Ascending aorta (tissue), 2 donors: ENCODE measurements at regions not wholly inside any gene's neighbourhood (a gene's known extent, or its start where the extent isn't known, plus 50 kb on each side); places are given as distances from the start of the nearest gene placed in this dataset.
A peak's percentile ranks its signal among the peaks of the same experiment; 100 is the strongest.

Source experiments
- DNase-seq, 2 donors: peaks; one replicate each; pipeline ENCODE4 v3.0.0-alpha.2; 2019; ENCODE audit warnings: low spot score in 2 of 2
- H3K27ac ChIP-seq, 2 donors: fragments of 200-600 bp; sonication (generic); one replicate each; pipeline ENCODE4 v1.5.1; 2016 to 2017; ENCODE audit warnings: mild to moderate bottlenecking in 1 of 2
- H3K27me3 ChIP-seq: fragments of 200-600 bp; sonication (generic); one replicate; pipeline ENCODE4 v1.5.1; 2017
- H3K36me3 ChIP-seq, 2 donors: fragments of 200-600 bp; sonication (generic); one replicate each; pipeline ENCODE4 v1.5.1; 2016
- H3K4me1 ChIP-seq, 2 donors: fragments of 200-600 bp; sonication (generic); one replicate each; pipeline ENCODE4 v1.5.1; 2016 to 2017; ENCODE audit warnings: mild to moderate bottlenecking in 1 of 2
- H3K4me3 ChIP-seq, 2 donors: fragments of 200-600 bp; sonication (generic); one replicate each; pipeline ENCODE4 v1.5.1; 2016 to 2017; ENCODE audit warnings: mild to moderate bottlenecking in 1 of 2
- H3K9me3 ChIP-seq, 2 donors: fragments of 200-600 bp; sonication (generic); one replicate each; pipeline ENCODE4 v1.5.1; 2016
- CTCF ChIP-seq, 3 experiments: fragments of 200-600 bp in 2 of 3; fragments of 450-650 bp in 1 of 3; sonication (generic) in 2 of 3; IDR thresholded peaks; one replicate each; pipeline ENCODE4 v1.5.1; 2016 to 2019; ENCODE audit warnings: antibody characterized with exemption in 3 of 3, mild to moderate bottlenecking in 1 of 3, moderate library complexity in 1 of 3
- intact Hi-C: fragments of 100-400 bp; cut with DNase I; formaldehyde crosslinking; loops from one replicate; pipeline ENCODE4 v1.15.1; 2023

GRCh38 chr9:13568405-13568804 is 288.9 kb upstream of the MPDZ start:
- no peaks in the 10 kb centered on the region for H3K9me3 ChIP-seq

GRCh38 chr9:13567833-13568232 is 288.3 kb upstream of the MPDZ start:
- H3K4me1 ChIP-seq, result peaks cover 11 to 19% of the 10 kb centered on the region in 2 donors
- peak overlapping the region; percentile 91 for H3K27ac ChIP-seq
- no peaks in the 10 kb centered on the region for H3K9me3 ChIP-seq
- no peaks in the 10 kb centered on the region for H3K27me3 ChIP-seq
- H3K4me3 ChIP-seq, result peak overlapping the region in 1 of 2 donors; percentile 56
- H3K36me3 ChIP-seq, result no peaks in the 10 kb centered on the region
- no peak for DNase-seq
- no peak for TF ChIP-seq CTCF (IDR thresholded peaks at IDR 0.05)
- intact Hi-C loops, result no loop called here

More at GRCh38 chr9:13568405-13568804, 288.9 kb upstream of the MPDZ start:
- DNase-seq, result no peak
- intact Hi-C loops, result no loop called here
- TF ChIP-seq CTCF (IDR thresholded peaks at IDR 0.05), result no peak
- Histone ChIP-seq H3K4me1 (peaks cover 11 to 19% of the 10 kb centered on the region in 2 donors), H3K4me3 (peak overlapping the region in 1 of 2 donors; percentile 56), H3K36me3 (no peaks in the 10 kb centered on the region), H3K27ac (peak overlapping the region; percentile 91), H3K27me3 (no peaks in the 10 kb centered on the region)

DNA sequence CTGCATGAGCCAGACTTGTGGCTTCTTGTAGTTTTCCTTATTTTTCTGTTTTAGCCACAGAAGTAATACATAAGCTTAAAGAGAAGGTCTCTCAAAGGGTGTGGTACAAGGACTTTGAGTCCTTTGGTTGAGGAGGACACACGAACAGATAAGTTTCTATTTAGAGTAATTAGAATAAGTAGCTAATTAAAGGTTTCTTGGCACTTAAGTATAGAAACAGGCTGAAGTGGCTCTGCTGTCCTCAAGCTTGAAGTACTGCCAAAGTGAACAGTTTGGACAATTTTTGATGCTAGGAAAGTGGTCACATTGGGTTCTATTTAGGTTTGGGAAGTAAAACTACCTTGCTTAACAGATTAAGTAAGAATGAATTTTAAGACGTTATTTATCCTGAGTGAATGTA is 278.3 kb upstream of the MPDZ start:
- no peaks in the 10 kb centered on the region for H3K36me3 ChIP-seq
- H3K4me3 ChIP-seq, result no peak overlapping the region
- no peak overlapping the region for H3K27ac ChIP-seq
- no peak for DNase-seq
- H3K4me1 ChIP-seq, result no peaks in the 10 kb centered on the region
- TF ChIP-seq CTCF (IDR thresholded peaks at IDR 0.05), result no peak
- H3K9me3 ChIP-seq, result no peaks in the 10 kb centered on the region
- no peaks in the 10 kb centered on the region for H3K27me3 ChIP-seq
- intact Hi-C loops, result no loop called here

DNA sequence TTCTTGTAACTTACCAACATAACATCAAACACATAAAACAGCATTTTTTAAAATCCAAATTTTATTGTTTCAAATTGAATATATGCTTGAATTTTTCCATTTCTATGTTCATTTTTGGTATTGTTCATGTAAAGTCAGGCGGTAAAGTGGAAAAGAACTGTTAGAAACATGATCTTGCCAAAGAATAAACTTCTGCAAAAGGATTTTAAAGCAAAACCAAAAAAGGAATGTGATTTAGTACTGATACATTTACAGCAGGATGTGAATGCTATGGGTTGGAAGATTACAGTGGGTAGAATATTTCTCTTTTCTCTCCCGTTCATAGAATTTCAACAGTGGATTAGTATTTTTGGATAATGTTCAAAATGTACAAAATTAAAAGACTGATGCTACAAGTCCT is 277.2 kb upstream of the MPDZ start:
- Histone ChIP-seq H3K4me1 (no peaks in the 10 kb centered on the region), H3K9me3 (no peaks in the 10 kb centered on the region), H3K4me3 (no peak overlapping the region), H3K27me3 (no peaks in the 10 kb centered on the region), H3K36me3 (no peaks in the 10 kb centered on the region), H3K27ac (no peak overlapping the region)
- intact Hi-C loops, result no loop called here
- no peak for TF ChIP-seq CTCF (IDR thresholded peaks at IDR 0.05)
- DNase-seq, result no peak

DNA sequence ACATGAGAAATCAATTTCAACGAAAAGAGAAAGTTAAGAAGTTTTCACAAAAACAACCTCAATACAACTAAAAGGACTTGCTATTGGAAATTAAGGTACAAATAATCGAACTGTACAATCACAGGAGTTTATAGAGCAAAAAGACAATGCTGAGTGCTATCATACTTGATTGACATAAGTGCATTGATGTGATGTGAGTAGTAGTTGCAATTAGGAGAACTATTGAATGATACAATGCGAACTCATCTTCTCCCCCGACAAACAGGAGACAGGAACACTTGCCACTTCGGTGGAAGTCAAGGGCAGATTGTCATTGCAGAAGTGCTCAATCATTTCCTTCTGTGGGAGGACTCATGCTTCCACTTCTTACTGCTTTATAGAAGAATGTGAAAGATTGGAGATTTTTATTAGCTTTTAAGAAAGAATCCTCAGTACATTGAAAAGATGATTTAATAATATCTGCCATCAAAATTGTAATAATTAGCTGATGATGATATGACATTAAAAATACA is 276.6 kb upstream of the MPDZ start:
- intact Hi-C loops, result no loop called here
- Histone ChIP-seq H3K27ac (no peak overlapping the region), H3K36me3 (no peaks in the 10 kb centered on the region), H3K27me3 (no peaks in the 10 kb centered on the region), H3K4me1 (no peaks in the 10 kb centered on the region), H3K4me3 (no peak overlapping the region), H3K9me3 (no peaks in the 10 kb centered on the region)
- TF ChIP-seq CTCF (IDR thresholded peaks at IDR 0.05), result no peak
- DNase-seq, result no peak

- Histone ChIP-seq H3K4me3 (no peak overlapping the region), H3K4me1 (no peaks in the 10 kb centered on the region), H3K27ac (no peak overlapping the region), H3K9me3 (no peaks in the 10 kb centered on the region), H3K36me3 (no peaks in the 10 kb centered on the region), H3K27me3 (no peaks in the 10 kb centered on the region)
- intact Hi-C loops, result no loop called here
- DNase-seq, result no peak
- TF ChIP-seq CTCF (IDR thresholded peaks at IDR 0.05), result no peak
Measured at GRCh38 chr9:13555516-13555915, 276.0 kb upstream of the MPDZ start.
